ENCODE measurements at regions not wholly inside any gene's neighbourhood (a gene's known extent, or its start where the extent isn't known, plus 50 kb on each side); places are given as distances from the start of the nearest gene placed in this dataset.
"Not testable (repeated sequence)": the region's sequence is repeated elsewhere in the genome, so short reads cannot be mapped to it uniquely, and the experiment has no call there.

DNA sequence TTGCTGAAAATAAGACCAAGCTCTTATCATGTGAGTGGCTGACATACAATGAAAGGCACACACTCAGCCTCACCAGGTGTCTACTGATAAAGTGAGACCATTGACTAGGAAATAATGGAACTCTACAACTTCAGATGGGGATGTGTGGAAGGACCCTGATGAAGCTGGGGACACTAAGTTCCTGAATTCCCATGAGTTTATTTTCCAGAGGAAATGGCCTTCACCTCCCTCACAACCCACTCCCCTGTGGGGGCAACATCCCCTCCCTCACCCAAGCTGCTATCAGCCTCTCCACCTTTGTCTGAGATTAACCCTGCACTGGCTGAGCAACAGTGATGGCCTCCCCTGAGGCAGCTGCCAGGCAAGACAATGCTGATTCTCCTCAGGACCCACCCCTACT, 55.2 kb upstream of the SMARCAD1 start:
- TF ChIP-seq, protein P1, sequence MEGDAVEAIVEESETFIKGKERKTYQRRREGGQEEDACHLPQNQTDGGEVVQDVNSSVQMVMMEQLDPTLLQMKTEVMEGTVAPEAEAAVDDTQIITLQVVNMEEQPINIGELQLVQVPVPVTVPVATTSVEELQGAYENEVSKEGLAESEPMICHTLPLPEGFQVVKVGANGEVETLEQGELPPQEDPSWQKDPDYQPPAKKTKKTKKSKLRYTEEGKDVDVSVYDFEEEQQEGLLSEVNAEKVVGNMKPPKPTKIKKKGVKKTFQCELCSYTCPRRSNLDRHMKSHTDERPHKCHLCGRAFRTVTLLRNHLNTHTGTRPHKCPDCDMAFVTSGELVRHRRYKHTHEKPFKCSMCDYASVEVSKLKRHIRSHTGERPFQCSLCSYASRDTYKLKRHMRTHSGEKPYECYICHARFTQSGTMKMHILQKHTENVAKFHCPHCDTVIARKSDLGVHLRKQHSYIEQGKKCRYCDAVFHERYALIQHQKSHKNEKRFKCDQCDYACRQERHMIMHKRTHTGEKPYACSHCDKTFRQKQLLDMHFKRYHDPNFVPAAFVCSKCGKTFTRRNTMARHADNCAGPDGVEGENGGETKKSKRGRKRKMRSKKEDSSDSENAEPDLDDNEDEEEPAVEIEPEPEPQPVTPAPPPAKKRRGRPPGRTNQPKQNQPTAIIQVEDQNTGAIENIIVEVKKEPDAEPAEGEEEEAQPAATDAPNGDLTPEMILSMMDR (conservative IDR thresholded peaks at IDR 0.05): no peak
- H3K27ac ChIP-seq: no peak overlapping the region

DNA sequence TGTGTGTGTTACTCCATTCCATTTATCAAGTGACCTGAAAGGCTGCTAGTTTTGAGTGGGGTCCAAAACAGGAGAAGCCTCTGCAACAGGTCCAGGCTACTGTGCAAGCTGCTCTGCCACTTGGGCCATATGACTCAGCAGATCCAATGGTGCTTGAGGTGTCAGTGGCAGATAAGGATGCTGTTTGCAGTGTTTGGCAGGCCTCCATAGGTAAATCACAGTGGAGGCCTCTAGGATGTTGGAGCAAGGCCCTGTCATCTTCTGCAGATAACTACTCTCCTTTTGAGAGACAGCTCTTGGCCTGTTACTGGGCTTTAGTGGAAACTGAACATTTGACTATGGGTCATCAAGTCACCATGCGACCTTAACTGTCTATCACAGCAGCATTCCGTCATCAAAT, 52.3 kb upstream of the SMARCAD1 start:
- H3K27ac ChIP-seq: not testable (repeated sequence)

DNA sequence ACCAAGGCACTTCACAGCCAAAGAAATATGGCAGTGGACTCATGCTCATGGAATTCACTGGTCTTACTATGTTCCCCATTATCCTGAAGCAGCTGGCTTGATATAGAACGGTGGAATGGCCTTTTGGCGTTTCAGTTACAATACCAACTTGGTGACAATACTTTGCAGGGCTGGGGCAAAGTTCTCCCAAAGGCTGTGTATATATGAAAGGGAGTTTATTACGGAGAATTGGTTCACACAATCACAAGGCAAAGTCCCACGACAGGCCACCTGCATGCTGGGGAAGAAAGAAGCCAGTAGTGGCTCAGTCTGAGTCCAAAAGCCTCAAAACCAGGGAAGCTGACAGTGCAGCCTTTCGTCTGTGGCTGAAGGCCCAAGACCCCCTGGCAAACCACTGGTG, 50.8 kb upstream of the SMARCAD1 start:
- TF ChIP-seq, protein P1 (conservative IDR thresholded peaks at IDR 0.05): no peak
- H3K27ac ChIP-seq: no peak overlapping the region

Measured in VCaP (cell line).